Transverse colon (tissue), 4 donors: ENCODE measurements at regions not wholly inside any gene's neighbourhood (a gene's known extent, or its start where the extent isn't known, plus 50 kb on each side); places are given as distances from the start of the nearest gene placed in this dataset.

Experiments used
- CTCF ChIP-seq, 5 experiments: fragments of 200-600 bp in 3 of 5; fragments of 450-650 bp in 2 of 5; sonication (generic) in 3 of 5; IDR thresholded peaks; 1 replicate in 2 of 5; 2 replicates in 3 of 5; pipeline ENCODE4 v1.5.1; 2016 to 2017; ENCODE audit warnings: antibody characterized with exemption in 5 of 5, inconsistent platforms in 3 of 5, mild to moderate bottlenecking in 2 of 5, moderate library complexity in 1 of 5
- EP300 ChIP-seq: sonication (generic); formaldehyde crosslinking; IDR thresholded peaks from one replicate; pipeline ENCODE4 v1.6.1; 2017; ENCODE audit warnings: antibody characterized with exemption, low read depth
- POLR2AphosphoS5 ChIP-seq, 3 donors: sonication (generic); formaldehyde crosslinking; IDR thresholded peaks; one replicate each; pipeline ENCODE4 v1.6.1; 2016; ENCODE audit warnings: antibody characterized with exemption in 3 of 3

- TF ChIP-seq CTCF (IDR thresholded peaks at IDR 0.05) (no peak), EP300 (no peak), POLR2AphosphoS5 (IDR thresholded peaks at IDR 0.05) (no peak)
Measured at GRCh38 chr9:135410831-135411473, 68.6 kb upstream of the PPP1R26 start.
